ENCODE measurements at regions not wholly inside any gene's neighbourhood (a gene's known extent, or its start where the extent isn't known, plus 50 kb on each side); places are given as distances from the start of the nearest gene placed in this dataset.
"Not testable (repeated sequence)": the region's sequence is repeated elsewhere in the genome, so short reads cannot be mapped to it uniquely, and the experiment has no call there.

DNA sequence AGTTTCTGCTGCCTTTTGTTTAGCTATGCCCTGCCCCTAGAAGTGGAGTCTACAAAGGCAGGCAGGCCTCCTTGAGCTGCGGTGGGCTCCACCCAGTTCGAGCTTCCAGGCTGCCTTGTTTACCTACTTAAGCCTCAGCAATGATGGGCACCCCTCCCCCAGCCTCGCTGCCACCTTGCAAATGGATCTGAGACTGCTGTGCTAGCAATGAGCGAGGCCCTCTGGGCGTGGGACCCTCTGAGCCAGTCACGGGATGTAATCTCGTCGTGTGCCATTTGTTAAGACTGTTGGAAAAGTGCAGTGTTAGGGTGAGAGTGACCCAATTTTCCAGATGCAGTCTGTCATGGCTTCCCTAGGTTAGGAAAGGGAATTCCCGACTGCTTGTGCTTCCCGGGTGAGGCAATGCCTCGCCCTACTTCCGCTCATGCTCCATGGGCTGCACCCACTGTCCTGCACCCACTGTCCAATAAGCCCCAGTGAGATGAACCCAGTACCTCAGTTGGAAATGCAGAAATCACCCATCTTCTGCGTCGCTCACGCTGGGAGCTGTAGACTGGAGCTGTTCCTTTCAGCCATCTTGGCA lies 1641.8 kb upstream of the TMEFF2 start:
- H3K27ac Mint-ChIP-seq; H3K4me3 Mint-ChIP-seq; H3K9me3 Mint-ChIP-seq; H3K4me1 Mint-ChIP-seq; DNase-seq; ATAC-seq (replicated peaks); H3K36me3 Mint-ChIP-seq; H3K27me3 Mint-ChIP-seq: not testable (repeated sequence)

DNA sequence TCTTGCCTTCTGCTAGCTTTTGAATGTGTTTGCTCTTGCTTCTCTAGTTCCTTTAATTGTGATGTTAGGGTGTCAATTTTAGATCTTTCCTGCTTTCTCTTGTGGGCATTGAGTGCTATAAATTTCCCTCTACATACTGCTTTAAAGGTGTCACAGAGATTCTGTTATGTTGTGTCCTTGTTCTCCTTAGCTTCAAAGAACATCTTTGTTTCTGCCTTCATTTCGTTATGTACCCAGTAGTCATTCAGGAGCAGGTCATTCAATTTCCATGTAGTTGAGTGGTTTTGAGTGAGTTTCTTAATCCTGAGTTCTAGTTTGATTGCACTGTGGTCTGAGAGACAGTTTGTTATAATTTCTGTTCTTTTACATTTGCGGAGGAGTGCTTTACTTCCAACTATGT lies 1639.2 kb upstream of the TMEFF2 start:
- H3K9me3 Mint-ChIP-seq, H3K4me1 Mint-ChIP-seq: not testable (repeated sequence)

DNA sequence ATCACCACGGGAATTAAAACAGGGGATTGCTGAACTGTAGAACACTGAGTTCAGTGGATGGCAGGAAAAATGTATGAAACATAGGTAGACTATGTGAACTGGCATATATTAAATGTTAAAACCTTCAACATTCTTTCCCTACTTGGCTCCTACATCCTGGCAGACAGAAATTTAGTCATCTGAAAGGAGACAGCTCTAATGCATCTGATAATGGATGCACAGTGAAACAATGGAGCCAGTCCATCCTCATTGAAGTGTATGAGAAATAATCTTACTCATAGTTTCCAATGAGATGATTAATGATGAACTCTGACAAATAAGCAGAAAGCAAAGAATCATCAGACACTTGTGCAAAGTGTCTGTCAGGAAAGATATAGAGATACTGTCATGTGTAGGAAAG lies 1629.7 kb upstream of the TMEFF2 start:
- H3K27me3 Mint-ChIP-seq, result no peaks in the 10 kb centered on the region
- ATAC-seq (replicated peaks) (no peak), DNase-seq (no peak)
- H3K27ac Mint-ChIP-seq, result no peak overlapping the region
- peaks cover 0 to 4% of the 10 kb centered on the region in 2 donors for H3K9me3 Mint-ChIP-seq
- no peak overlapping the region for H3K4me3 Mint-ChIP-seq
- H3K4me1 Mint-ChIP-seq, result no peaks in the 10 kb centered on the region
- no peaks in the 10 kb centered on the region for H3K36me3 Mint-ChIP-seq

More for the DNA sequence above, 1639.2 kb upstream of the TMEFF2 start:
- ATAC-seq (replicated peaks); H3K27ac Mint-ChIP-seq; DNase-seq; H3K27me3 Mint-ChIP-seq; H3K36me3 Mint-ChIP-seq; H3K4me3 Mint-ChIP-seq: not testable (repeated sequence)

DNA sequence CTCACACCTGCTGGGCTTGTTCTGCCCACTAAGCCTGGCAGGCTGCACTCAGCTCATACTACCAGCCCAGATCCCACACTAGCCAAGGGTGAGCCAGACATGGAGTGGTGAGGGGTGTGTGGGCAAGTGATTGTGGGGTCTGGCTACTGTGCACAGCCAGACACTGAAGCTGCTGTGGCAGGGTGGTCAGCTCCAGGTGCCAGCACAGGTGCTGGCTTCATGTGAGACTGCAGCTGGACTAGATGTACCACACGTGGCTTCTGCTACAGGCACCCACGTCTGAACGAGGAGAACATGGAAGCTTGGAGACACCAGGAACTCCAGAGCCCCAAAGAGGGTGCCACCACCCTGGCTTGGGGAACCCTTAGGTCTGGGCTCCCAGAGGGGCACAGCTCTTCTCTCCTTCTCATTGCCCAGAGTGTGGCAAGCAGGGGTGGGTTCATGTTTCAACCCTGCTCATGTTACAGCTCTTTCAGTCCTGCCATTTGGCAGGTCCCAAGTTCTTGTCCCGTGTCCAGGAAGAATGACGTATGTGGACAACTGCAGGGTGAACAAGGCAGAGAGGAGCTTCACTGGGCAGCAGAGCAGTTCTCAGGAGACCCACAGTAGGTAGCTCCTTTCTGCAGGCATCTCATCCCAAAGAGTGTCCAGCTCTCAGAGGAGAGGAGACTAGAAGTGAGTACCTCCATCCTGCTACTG lies 1624.2 kb upstream of the TMEFF2 start:
- Mint-ChIP-seq H3K36me3 (no peaks in the 10 kb centered on the region), H3K9me3 (peaks cover 0 to 8% of the 10 kb centered on the region in 2 donors), H3K4me3 (no peak overlapping the region), H3K4me1 (no peaks in the 10 kb centered on the region), H3K27ac (no peak overlapping the region), H3K27me3 (no peaks in the 10 kb centered on the region)
- ATAC-seq (replicated peaks), result no peak
- DNase-seq, result no peak

GRCh38 chr2:193816008-193816407 lies 1621.3 kb upstream of the TMEFF2 start:
- Mint-ChIP-seq H3K4me1 (no peaks in the 10 kb centered on the region), H3K9me3 (peaks cover 0 to 4% of the 10 kb centered on the region in 2 donors), H3K36me3 (no peaks in the 10 kb centered on the region), H3K4me3 (no peak overlapping the region), H3K27me3 (no peaks in the 10 kb centered on the region), H3K27ac (no peak overlapping the region)
- no peak for ATAC-seq (replicated peaks)
- no peak for DNase-seq

- Mint-ChIP-seq H3K27ac (no peak overlapping the region), H3K4me1 (no peaks in the 10 kb centered on the region), H3K9me3 (no peaks in the 10 kb centered on the region), H3K4me3 (no peak overlapping the region), H3K27me3 (no peaks in the 10 kb centered on the region), H3K36me3 (no peaks in the 10 kb centered on the region)
- ATAC-seq (replicated peaks) (no peak), DNase-seq (no peak)
Measured at GRCh38 chr2:193810533-193810932, 1615.8 kb upstream of the TMEFF2 start.

DNA sequence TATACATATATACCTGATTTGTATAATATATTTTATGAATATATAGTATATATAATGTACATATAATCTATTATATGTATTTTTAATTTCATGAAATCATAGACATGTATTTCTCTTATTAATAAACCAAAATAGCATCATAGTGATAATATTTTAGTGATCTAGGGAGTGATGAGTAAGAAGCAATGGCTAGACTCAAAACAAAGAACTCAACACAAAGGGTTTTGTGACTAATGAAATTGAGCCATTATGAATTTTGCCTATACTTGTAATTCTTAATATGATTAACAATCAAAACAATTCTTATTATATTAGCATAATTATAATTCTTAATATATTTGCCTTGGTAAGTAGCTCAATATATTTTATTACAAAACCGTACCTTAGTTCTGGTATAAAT lies 1614.1 kb upstream of the TMEFF2 start:
- ATAC-seq (replicated peaks) (no peak), DNase-seq (no peak)
- no peaks in the 10 kb centered on the region for H3K9me3 Mint-ChIP-seq
- H3K4me1 Mint-ChIP-seq, result no peaks in the 10 kb centered on the region
- H3K27ac Mint-ChIP-seq, result no peak overlapping the region
- no peaks in the 10 kb centered on the region for H3K36me3 Mint-ChIP-seq
- no peaks in the 10 kb centered on the region for H3K27me3 Mint-ChIP-seq
- H3K4me3 Mint-ChIP-seq, result no peak overlapping the region

- Mint-ChIP-seq H3K36me3 (no peaks in the 10 kb centered on the region), H3K9me3 (no peaks in the 10 kb centered on the region), H3K27me3 (no peaks in the 10 kb centered on the region), H3K4me3 (no peak overlapping the region), H3K4me1 (no peaks in the 10 kb centered on the region), H3K27ac (no peak overlapping the region)
- no peak for ATAC-seq (replicated peaks)
- no peak for DNase-seq
Measured at GRCh38 chr2:193806088-193806774, 1611.5 kb upstream of the TMEFF2 start.

DNA sequence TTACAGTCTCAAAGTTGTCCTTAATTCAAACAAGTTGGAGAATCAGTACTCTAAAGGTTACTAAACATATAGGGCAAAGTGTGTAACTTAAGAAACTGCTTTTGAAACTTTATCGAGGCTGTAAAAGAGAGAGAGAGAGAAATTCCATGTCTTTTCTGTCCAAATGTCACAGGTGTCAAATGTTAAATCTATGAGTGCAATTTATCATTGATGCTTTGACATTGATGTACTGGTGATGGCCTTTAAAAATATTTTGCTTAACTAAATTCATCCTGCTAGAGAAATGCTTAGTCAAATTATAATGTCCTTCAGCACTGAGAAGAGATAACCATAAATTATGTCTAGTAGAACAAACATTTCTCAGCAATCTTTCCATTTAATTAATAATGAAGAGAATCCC lies 1602.1 kb upstream of the TMEFF2 start:
- H3K27ac Mint-ChIP-seq, result no peak overlapping the region
- no peak for ATAC-seq (replicated peaks)
- no peaks in the 10 kb centered on the region for H3K4me1 Mint-ChIP-seq
- H3K4me3 Mint-ChIP-seq, result no peak overlapping the region
- H3K9me3 Mint-ChIP-seq, result no peaks in the 10 kb centered on the region
- H3K27me3 Mint-ChIP-seq, result no peaks in the 10 kb centered on the region
- no peaks in the 10 kb centered on the region for H3K36me3 Mint-ChIP-seq
- DNase-seq, result no peak

DNA sequence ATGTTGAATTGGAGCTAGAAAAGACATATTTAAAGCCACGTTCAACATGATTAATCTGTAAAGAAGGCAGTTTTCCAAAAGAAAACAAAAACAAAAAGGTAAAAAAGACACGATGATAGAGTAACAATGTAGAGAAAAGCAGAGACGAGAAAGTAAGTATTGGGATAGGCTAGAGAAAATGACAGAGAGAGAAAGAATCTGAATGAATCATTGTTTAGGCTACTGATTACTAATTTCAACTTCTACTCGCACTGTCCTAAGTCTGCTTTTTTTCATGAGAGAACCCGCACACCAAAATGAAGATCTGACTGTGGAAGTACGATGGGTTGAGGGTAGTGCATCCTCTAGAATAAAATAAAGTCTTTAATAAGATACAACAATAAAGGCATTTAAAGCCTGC lies 1599.2 kb upstream of the TMEFF2 start:
- DNase-seq, result no peak
- Mint-ChIP-seq H3K36me3 (no peaks in the 10 kb centered on the region), H3K27me3 (no peaks in the 10 kb centered on the region), H3K9me3 (no peaks in the 10 kb centered on the region), H3K4me3 (no peak overlapping the region), H3K4me1 (no peaks in the 10 kb centered on the region), H3K27ac (no peak overlapping the region)
- ATAC-seq (replicated peaks), result no peak

- no peak overlapping the region for H3K4me3 Mint-ChIP-seq
- H3K9me3 Mint-ChIP-seq, result peaks cover 4 to 5% of the 10 kb centered on the region in 2 donors
- H3K27me3 Mint-ChIP-seq, result no peaks in the 10 kb centered on the region
- no peaks in the 10 kb centered on the region for H3K4me1 Mint-ChIP-seq
- H3K27ac Mint-ChIP-seq, result no peak overlapping the region
- H3K36me3 Mint-ChIP-seq, result no peaks in the 10 kb centered on the region
- DNase-seq (no peak), ATAC-seq (replicated peaks) (no peak)
Measured at GRCh38 chr2:193783681-193784080, 1588.9 kb upstream of the TMEFF2 start.

- Mint-ChIP-seq H3K27me3 (no peaks in the 10 kb centered on the region), H3K4me1 (no peaks in the 10 kb centered on the region), H3K9me3 (no peaks in the 10 kb centered on the region), H3K4me3 (no peak overlapping the region), H3K27ac (no peak overlapping the region), H3K36me3 (no peaks in the 10 kb centered on the region)
- ATAC-seq (replicated peaks), result no peak
- no peak for DNase-seq
Measured at GRCh38 chr2:193778293-193778692, 1583.6 kb upstream of the TMEFF2 start.

DNA sequence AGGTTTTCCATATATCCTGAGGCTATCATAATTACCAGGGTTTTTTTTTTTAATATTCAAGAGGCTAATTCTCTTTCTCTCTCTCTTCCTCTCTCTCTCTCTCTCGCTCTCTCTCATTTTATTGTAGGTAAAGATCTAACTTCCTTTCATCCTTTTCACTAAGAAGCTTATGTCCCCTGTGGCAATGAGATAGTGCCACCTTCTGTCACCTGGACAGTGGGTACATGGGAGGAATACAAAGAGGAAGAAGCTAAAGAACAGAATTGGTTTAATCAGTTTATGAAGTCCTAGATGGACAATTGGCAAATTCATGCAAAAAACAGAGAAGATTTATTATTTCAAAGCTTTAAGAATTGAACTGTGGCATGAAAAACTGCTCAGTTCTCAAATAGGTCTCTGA lies 1582.3 kb upstream of the TMEFF2 start:
- Mint-ChIP-seq H3K4me1 (no peaks in the 10 kb centered on the region), H3K27me3 (no peaks in the 10 kb centered on the region), H3K9me3 (no peaks in the 10 kb centered on the region), H3K4me3 (no peak overlapping the region), H3K27ac (no peak overlapping the region), H3K36me3 (no peaks in the 10 kb centered on the region)
- ATAC-seq (replicated peaks), result no peak
- no peak for DNase-seq

GRCh38 chr2:193774166-193774565 lies 1579.4 kb upstream of the TMEFF2 start:
- no peaks in the 10 kb centered on the region for H3K9me3 Mint-ChIP-seq
- no peak for DNase-seq
- no peaks in the 10 kb centered on the region for H3K4me1 Mint-ChIP-seq
- H3K4me3 Mint-ChIP-seq, result no peak overlapping the region
- no peak for ATAC-seq (replicated peaks)
- no peak overlapping the region for H3K27ac Mint-ChIP-seq
- no peaks in the 10 kb centered on the region for H3K36me3 Mint-ChIP-seq
- H3K27me3 Mint-ChIP-seq, result no peaks in the 10 kb centered on the region

DNA sequence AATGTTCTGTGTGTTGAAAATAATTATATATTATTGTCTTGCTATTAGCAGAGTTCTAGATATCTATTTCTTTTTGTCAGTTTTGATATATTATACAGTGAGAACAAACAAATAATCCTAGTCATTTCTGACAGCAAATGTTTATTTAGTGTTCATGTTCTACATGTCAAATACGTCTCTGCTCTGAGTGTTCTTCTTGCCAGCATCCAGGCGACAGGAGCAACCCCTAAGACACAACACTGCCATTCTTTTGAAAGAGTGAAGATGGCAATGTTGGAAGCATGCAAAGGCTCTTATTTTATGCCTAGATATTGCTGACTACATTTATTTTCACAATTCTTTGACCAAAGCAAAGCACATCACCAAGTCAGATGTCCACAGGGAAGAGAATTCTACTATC lies 1556.6 kb upstream of the TMEFF2 start:
- H3K4me3 Mint-ChIP-seq, result no peak overlapping the region
- DNase-seq (no peak), ATAC-seq (replicated peaks) (no peak)
- peaks cover 0 to 2% of the 10 kb centered on the region in 2 donors for H3K9me3 Mint-ChIP-seq
- H3K36me3 Mint-ChIP-seq, result no peaks in the 10 kb centered on the region
- no peak overlapping the region for H3K27ac Mint-ChIP-seq
- H3K27me3 Mint-ChIP-seq, result no peaks in the 10 kb centered on the region
- no peaks in the 10 kb centered on the region for H3K4me1 Mint-ChIP-seq
